Endothelial cell of umbilical vein (primary cell): ENCODE measurements at regions not wholly inside any gene's neighbourhood (a gene's known extent, or its start where the extent isn't known, plus 50 kb on each side); places are given as distances from the start of the nearest gene placed in this dataset.

Source experiments
- CTCF ChIP-seq, 2 donors: IDR thresholded peaks; 1 replicate in 1 of 2; 2 replicates in 1 of 2; pipeline ENCODE4 v1.5.1; 2011; ENCODE audit warnings: low read length in 2 of 2, mild to moderate bottlenecking in 2 of 2, moderate library complexity in 2 of 2, control low read depth in 1 of 2, inconsistent platforms in 1 of 2, low read depth in 1 of 2; ENCODE audit not compliant: insufficient read depth in 1 of 2; ENCODE audit errors: extremely low read depth in 1 of 2
- EZH2 ChIP-seq: IDR thresholded peaks from 2 replicates; pipeline ENCODE4 v1.6.1; 2012; ENCODE audit warnings: borderline replicate concordance, low read depth, mild to moderate bottlenecking, moderate library complexity, low read length, inconsistent platforms; ENCODE audit not compliant: severe bottlenecking
- FOS ChIP-seq: IDR thresholded peaks from 2 replicates; pipeline ENCODE4 v1.6.1; 2011; ENCODE audit warnings: mild to moderate bottlenecking, low read length, moderate library complexity, borderline replicate concordance; ENCODE audit not compliant: insufficient read depth
- MYC ChIP-seq: IDR thresholded peaks from one replicate; pipeline ENCODE4 v1.6.1; 2011; ENCODE audit warnings: mild to moderate bottlenecking, low read depth, low read length
- POLR2A ChIP-seq: IDR thresholded peaks from 2 replicates; pipeline ENCODE4 v1.6.1; 2012; ENCODE audit warnings: low read depth, mild to moderate bottlenecking, control low read depth, low read length
- POLR2AphosphoS5 ChIP-seq: IDR thresholded peaks from 2 replicates; pipeline ENCODE4 v1.6.1; 2012; ENCODE audit warnings: low read depth, mild to moderate bottlenecking, control low read depth, low read length, moderate library complexity; ENCODE audit not compliant: insufficient read depth
- TF ChIP-seq, protein P1 (sequence below): IDR thresholded peaks from 2 replicates; pipeline ENCODE4 v1.6.1; 2011; ENCODE audit not compliant: insufficient read depth, insufficient read length

GRCh38 chr14:79924551-79924950, 286.8 kb downstream of the DIO2 start:
- TF ChIP-seq POLR2A = no peak
- no peak for TF ChIP-seq POLR2AphosphoS5
- TF ChIP-seq CTCF (IDR thresholded peaks at IDR 0.05; ENCODE audit: extremely low read depth in 1 of 2, insufficient read depth in 1 of 2, low read depth in 1 of 2, low read length in 2 of 2) = no peak
- no peak for TF ChIP-seq EZH2
- TF ChIP-seq FOS = no peak
- TF ChIP-seq, protein P1, sequence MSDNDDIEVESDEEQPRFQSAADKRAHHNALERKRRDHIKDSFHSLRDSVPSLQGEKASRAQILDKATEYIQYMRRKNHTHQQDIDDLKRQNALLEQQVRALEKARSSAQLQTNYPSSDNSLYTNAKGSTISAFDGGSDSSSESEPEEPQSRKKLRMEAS = no peak
- TF ChIP-seq MYC = no peak
